B cell (primary cell): ENCODE measurements at regions not wholly inside any gene's neighbourhood (a gene's known extent, or its start where the extent isn't known, plus 50 kb on each side); places are given as distances from the start of the nearest gene placed in this dataset.

Source experiments
- ATAC-seq: fragments of 200-7000 bp; cut with Tn5 transposase; one replicate; pipeline ENCODE4 v1.10.0; 2021; ENCODE audit warnings: low read depth, mild to moderate bottlenecking, moderate number of reproducible peaks, moderate library complexity
- CTCF ChIA-PET: fragments of 350-600 bp; sonication (Branson Sonifier 250); formaldehyde crosslinking; loops from one replicate; lab custom pipeline; 2021; ENCODE audit warnings: antibody characterized with exemption, inconsistent platforms; lab: Charles Lee
- POLR2A ChIA-PET: fragments of 350-600 bp; sonication (Branson Sonifier 250); formaldehyde crosslinking; loops from one replicate; lab custom pipeline; 2021; ENCODE audit warnings: antibody characterized with exemption; lab: Charles Lee
- DNase-seq: peaks from one replicate; pipeline ENCODE4 v3.0.0; 2013
- H2AFZ ChIP-seq: 2 replicates; pipeline ENCODE4 v1.6.1; 2012; ENCODE audit warnings: mild to moderate bottlenecking, low read depth, low read length; ENCODE audit not compliant: insufficient read depth, poor library complexity, severe bottlenecking
- H3K27ac ChIP-seq, 2 donors: 1 replicate in 1 of 2; 2 replicates in 1 of 2; pipeline ENCODE4 v1.5.1; 2012 to 2013; ENCODE audit warnings: low read length in 2 of 2, mild to moderate bottlenecking in 2 of 2, moderate library complexity in 1 of 2
- H3K27me3 ChIP-seq, 4 experiments: fragments of 200-600 bp in 1 of 4; sonication (generic) in 1 of 4; replicated peaks in 1 of 4; 1 replicate in 2 of 4; 2 replicates in 2 of 4; pipeline versions ENCODE4 v1.6.1 to v1.7.0; 2013 to 2016; ENCODE audit warnings: low read length in 3 of 4, mild to moderate bottlenecking in 2 of 4, mixed read lengths in 1 of 4, moderate library complexity in 1 of 4; ENCODE audit not compliant: insufficient read depth in 4 of 4, control insufficient read depth in 3 of 4; ENCODE audit errors: control extremely low read depth in 1 of 4
- H3K36me3 ChIP-seq, 2 experiments: replicated peaks in 1 of 2; 1 replicate in 1 of 2; 2 replicates in 1 of 2; pipeline versions ENCODE4 v1.6.1 to v1.7.1; 2013; ENCODE audit warnings: low read length in 1 of 2; ENCODE audit not compliant: insufficient read depth in 2 of 2, control insufficient read depth in 1 of 2; ENCODE audit errors: control extremely low read depth in 1 of 2, extremely low read depth in 1 of 2
- H3K4me1 ChIP-seq, 2 donors: fragments of 200-600 bp in 1 of 2; sonication (generic) in 1 of 2; 1 replicate in 1 of 2; 2 replicates in 1 of 2; pipeline versions ENCODE4 v1.5.1 to v1.6.1; 2013 to 2017; ENCODE audit warnings: low read length in 2 of 2; ENCODE audit not compliant: control insufficient read depth in 2 of 2, insufficient read depth in 2 of 2
- H3K4me2 ChIP-seq: replicated peaks from 2 replicates; pipeline ENCODE3; 2012; ENCODE audit warnings: mild to moderate bottlenecking, low read depth, low read length; ENCODE audit not compliant: poor library complexity, severe bottlenecking
- H3K4me3 ChIP-seq, 5 experiments: fragments of 200-600 bp in 1 of 5; sonication (generic) in 1 of 5; 1 replicate in 3 of 5; 2 replicates in 2 of 5; pipeline versions ENCODE4 v1.5.1 to v1.7.0; 2011 to 2016; ENCODE audit warnings: low read length in 4 of 5, mild to moderate bottlenecking in 4 of 5, low read depth in 2 of 5, control low read depth in 1 of 5, moderate library complexity in 1 of 5; ENCODE audit not compliant: insufficient read depth in 1 of 5; ENCODE audit errors: control extremely low read depth in 1 of 5, extremely low read depth in 1 of 5
- H3K79me2 ChIP-seq: fragments of 200-600 bp; sonication (generic); one replicate; pipeline ENCODE4 v1.6.0; 2016; ENCODE audit warnings: low read length; ENCODE audit not compliant: control insufficient read depth, insufficient read depth
- H3K9ac ChIP-seq: fragments of 200-600 bp; sonication (generic); 2 replicates; pipeline ENCODE4 v1.6.1; 2017; ENCODE audit warnings: mild to moderate bottlenecking, low read length, moderate library complexity
- H3K9me3 ChIP-seq, 3 donors: one replicate each; pipeline versions ENCODE4 v1.6.1 to v1.7.1; 2013; ENCODE audit warnings: low read length in 2 of 3; ENCODE audit not compliant: control insufficient read depth in 2 of 3, insufficient read depth in 1 of 3; ENCODE audit errors: control extremely low read depth in 1 of 3
- H4K20me1 ChIP-seq: 2 replicates; pipeline ENCODE4 v1.6.0; 2012; ENCODE audit warnings: mild to moderate bottlenecking, low read length; ENCODE audit not compliant: insufficient read depth, control insufficient read depth, poor library complexity, severe bottlenecking
- H3K27ac Mint-ChIP-seq: one replicate; pipeline ENCODE4 v1.8.0; 2021; ENCODE audit warnings: mixed read lengths
- H3K27me3 Mint-ChIP-seq: one replicate; pipeline ENCODE4 v1.8.0; 2021; ENCODE audit warnings: mixed read lengths
- H3K4me1 Mint-ChIP-seq: one replicate; pipeline ENCODE4 v1.8.0; 2021; ENCODE audit warnings: mixed read lengths
- H3K4me3 Mint-ChIP-seq: one replicate; pipeline ENCODE4 v1.8.0; 2021; ENCODE audit warnings: mixed read lengths
- H3K9me3 Mint-ChIP-seq: one replicate; pipeline ENCODE4 v1.8.0; 2022; ENCODE audit warnings: mixed read lengths; ENCODE audit not compliant: insufficient read depth
- CTCF ChIP-seq: fragments of 200-600 bp; IDR thresholded peaks from one replicate; pipeline ENCODE4 v1.8.0; 2022; ENCODE audit warnings: antibody characterized with exemption, mild to moderate bottlenecking
- EZH2 ChIP-seq: IDR thresholded peaks from 2 replicates; pipeline ENCODE4 v1.6.1; 2012; ENCODE audit warnings: borderline replicate concordance, low read depth, mild to moderate bottlenecking, moderate library complexity, low read length; ENCODE audit not compliant: insufficient read depth, poor library complexity, severe bottlenecking
- WGBS: methylation state at CpG from one replicate; pipeline ENCODE4 v1.1.5; 2013; ENCODE audit warnings: missing lambda C conversion rate; ENCODE audit not compliant: insufficient coverage; 5-methylcytosine and 5-hydroxymethylcytosine counted together
- intact Hi-C: fragments of 100-400 bp; cut with micrococcal nuclease; formaldehyde crosslinking; loops from one replicate; pipeline ENCODE4 v1.10.0; 2022

- Mint-ChIP-seq H3K9me3 (no peaks in the 10 kb centered on the region), H3K4me3 (no peak overlapping the region), H3K27ac (no peak overlapping the region), H3K4me1 (no peaks in the 10 kb centered on the region), H3K27me3 (no peaks in the 10 kb centered on the region)
- Histone ChIP-seq H4K20me1 (no peaks in the 10 kb centered on the region), H2AFZ (no peak overlapping the region), H3K79me2 (no peaks in the 10 kb centered on the region), H3K4me2 (no peak overlapping the region), H3K27me3 (no peaks in the 10 kb centered on the region), H3K9me3 (no peaks in the 10 kb centered on the region), H3K4me1 (no peaks in the 10 kb centered on the region), H3K27ac (no peak overlapping the region), H3K4me3 (no peak overlapping the region), H3K36me3 (no peaks in the 10 kb centered on the region), H3K9ac (no peak overlapping the region)
- intact Hi-C loops: no loop called here
- POLR2A ChIA-PET: no interaction called here
- TF ChIP-seq EZH2: no peak
- TF ChIP-seq CTCF: no peak
- no peak for ATAC-seq
- DNase-seq: no peak
- CTCF ChIA-PET: no interaction called here
These were observed 141.9 kb upstream of the LYPLAL1 start for GRCh38 chr1:219031809-219032208.

DNA sequence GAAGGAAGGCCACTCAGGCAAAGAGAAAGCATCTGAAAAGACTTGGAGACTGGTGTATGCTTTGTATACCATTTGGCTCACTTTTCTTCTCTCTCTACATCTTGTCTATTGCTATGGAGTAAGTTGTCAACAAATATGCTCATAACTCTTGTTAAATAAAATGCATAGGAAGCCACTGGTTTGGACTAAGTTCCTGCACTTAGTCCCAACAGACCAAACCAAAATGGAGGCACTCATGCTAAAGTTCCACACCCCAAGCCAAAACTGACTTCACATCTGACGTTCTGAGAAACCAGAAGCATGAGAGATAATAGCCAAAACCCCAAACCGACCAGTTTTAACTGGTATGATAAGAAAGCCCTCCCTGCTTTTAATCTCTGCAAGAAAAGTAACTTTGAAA, 135.3 kb upstream of the LYPLAL1 start:
- POLR2A ChIA-PET: no interaction called here
- Mint-ChIP-seq H3K4me1 (no peaks in the 10 kb centered on the region), H3K27me3 (no peaks in the 10 kb centered on the region), H3K4me3 (no peak overlapping the region), H3K9me3 (no peaks in the 10 kb centered on the region), H3K27ac (no peak overlapping the region)
- no peak overlapping the region for H3K4me2 ChIP-seq
- 88% methylated on average over 2 of the region's 2 CpGs for WGBS
- no peak for ATAC-seq
- intact Hi-C loops: no loop called here
- DNase-seq: no peak
- H3K27me3 ChIP-seq: no peaks in the 10 kb centered on the region
- H3K36me3 ChIP-seq: no peaks in the 10 kb centered on the region
- no peaks in the 10 kb centered on the region for H4K20me1 ChIP-seq
- no peak overlapping the region for H2AFZ ChIP-seq
- H3K4me1 ChIP-seq: no peaks in the 10 kb centered on the region
- CTCF ChIA-PET: no interaction called here
- H3K9ac ChIP-seq: no peak overlapping the region
- no peaks in the 10 kb centered on the region for H3K9me3 ChIP-seq
- no peak overlapping the region for H3K27ac ChIP-seq
- TF ChIP-seq EZH2 (no peak), CTCF (no peak)
- no peaks in the 10 kb centered on the region for H3K79me2 ChIP-seq
- H3K4me3 ChIP-seq: no peak overlapping the region
